Breast epithelium (tissue), 3 donors: ENCODE measurements at regions not wholly inside any gene's neighbourhood (a gene's known extent, or its start where the extent isn't known, plus 50 kb on each side); places are given as distances from the start of the nearest gene placed in this dataset.

Experiments
- CTCF ChIP-seq, 3 donors: fragments of 450-650 bp; IDR thresholded peaks; one replicate each; pipeline ENCODE4 v1.5.1; 2016 to 2017; ENCODE audit warnings: antibody characterized with exemption in 3 of 3, mild to moderate bottlenecking in 3 of 3, moderate library complexity in 3 of 3
- POLR2A ChIP-seq: fragments of 450-650 bp; IDR thresholded peaks from one replicate; pipeline ENCODE4 v1.6.1; 2016; ENCODE audit warnings: antibody characterized with exemption, mild to moderate bottlenecking, moderate library complexity

DNA sequence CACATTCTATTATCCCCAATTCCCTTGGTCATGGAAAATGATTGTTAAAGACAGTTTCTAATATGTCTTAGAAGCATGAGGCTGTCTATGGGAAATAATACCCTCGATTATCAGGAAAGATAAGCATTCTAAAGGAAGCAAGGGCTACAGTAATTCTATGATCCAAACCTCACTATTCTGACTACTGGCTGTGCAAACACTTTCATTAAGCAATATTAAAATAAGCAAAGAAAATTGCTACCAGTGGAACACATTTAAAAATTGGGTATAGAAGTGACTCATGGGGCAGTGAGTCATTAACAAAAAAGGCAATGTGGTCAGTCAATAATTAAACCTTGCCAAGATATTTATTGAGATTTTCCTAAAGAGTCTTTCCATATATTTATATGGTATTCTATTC lies 1415.2 kb upstream of the TENM4 start:
- TF ChIP-seq CTCF (IDR thresholded peaks at IDR 0.05) = no peak
- TF ChIP-seq POLR2A = no peak
